ENCODE measurements at regions not wholly inside any gene's neighbourhood (a gene's known extent, or its start where the extent isn't known, plus 50 kb on each side); places are given as distances from the start of the nearest gene placed in this dataset.

DNA sequence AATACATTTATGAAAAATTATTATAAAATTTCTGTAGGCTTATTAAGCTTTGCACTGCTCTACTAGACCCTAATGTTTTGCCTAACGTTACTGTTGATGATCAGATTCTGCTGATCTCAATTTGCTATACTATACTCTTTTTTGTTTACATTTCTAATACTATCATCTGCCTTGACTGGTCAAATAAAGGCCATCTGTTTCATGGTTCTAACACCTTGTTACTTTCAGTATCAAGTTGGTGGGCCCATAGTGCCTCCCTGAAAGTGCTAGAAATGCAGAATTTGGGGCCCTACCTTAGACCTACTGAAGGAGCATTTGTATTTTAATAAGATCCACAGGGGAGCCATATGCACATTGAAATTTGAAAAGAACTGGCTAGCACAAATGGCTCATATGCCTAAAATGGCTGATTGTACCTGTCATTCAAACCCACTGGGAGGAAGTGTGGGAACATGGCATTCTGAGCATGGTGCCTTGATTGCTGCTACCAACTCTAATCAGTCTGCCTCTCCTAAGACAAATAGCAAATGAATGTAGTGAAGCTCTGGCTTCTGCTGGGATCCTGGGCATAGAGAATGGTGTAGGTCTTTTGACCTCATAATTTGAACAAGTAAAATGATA lies 199.1 kb upstream of the BTBD3 start:
- TF ChIP-seq, protein P1, sequence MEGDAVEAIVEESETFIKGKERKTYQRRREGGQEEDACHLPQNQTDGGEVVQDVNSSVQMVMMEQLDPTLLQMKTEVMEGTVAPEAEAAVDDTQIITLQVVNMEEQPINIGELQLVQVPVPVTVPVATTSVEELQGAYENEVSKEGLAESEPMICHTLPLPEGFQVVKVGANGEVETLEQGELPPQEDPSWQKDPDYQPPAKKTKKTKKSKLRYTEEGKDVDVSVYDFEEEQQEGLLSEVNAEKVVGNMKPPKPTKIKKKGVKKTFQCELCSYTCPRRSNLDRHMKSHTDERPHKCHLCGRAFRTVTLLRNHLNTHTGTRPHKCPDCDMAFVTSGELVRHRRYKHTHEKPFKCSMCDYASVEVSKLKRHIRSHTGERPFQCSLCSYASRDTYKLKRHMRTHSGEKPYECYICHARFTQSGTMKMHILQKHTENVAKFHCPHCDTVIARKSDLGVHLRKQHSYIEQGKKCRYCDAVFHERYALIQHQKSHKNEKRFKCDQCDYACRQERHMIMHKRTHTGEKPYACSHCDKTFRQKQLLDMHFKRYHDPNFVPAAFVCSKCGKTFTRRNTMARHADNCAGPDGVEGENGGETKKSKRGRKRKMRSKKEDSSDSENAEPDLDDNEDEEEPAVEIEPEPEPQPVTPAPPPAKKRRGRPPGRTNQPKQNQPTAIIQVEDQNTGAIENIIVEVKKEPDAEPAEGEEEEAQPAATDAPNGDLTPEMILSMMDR (IDR thresholded peaks at IDR 0.05), result no peak
- TF ChIP-seq POLR2A (IDR thresholded peaks at IDR 0.05), result no peak

Measured in Peyer's patch (tissue), 4 donors.